GM10248 (cell line): ENCODE measurements at regions not wholly inside any gene's neighbourhood (a gene's known extent, or its start where the extent isn't known, plus 50 kb on each side); places are given as distances from the start of the nearest gene placed in this dataset.
"Not testable (repeated sequence)": the region's sequence is repeated elsewhere in the genome, so short reads cannot be mapped to it uniquely, and the experiment has no call there.

Source experiments
- CTCF ChIA-PET: fragments of 300-600 bp; sonication (Branson Sonifier 250); formaldehyde crosslinking; extraction: SDS; loops from one replicate; lab custom pipeline; 2021; ENCODE audit warnings: antibody characterized with exemption; lab: Yijun Ruan, JAX
- POLR2A ChIA-PET: fragments of 350-650 bp; sonication (Branson Sonifier 250); formaldehyde crosslinking; extraction: SDS; loops from one replicate; lab custom pipeline; 2020; ENCODE audit warnings: antibody characterized with exemption; lab: Yijun Ruan, JAX
- DNase-seq: peaks from one replicate; pipeline ENCODE4 v3.0.0; 2012; ENCODE audit errors: extremely low spot score
- TF ChIP-seq, protein P1 (sequence below): IDR thresholded peaks from 2 replicates; pipeline ENCODE4 v1.5.1; 2012; ENCODE audit warnings: mild to moderate bottlenecking, low read depth; ENCODE audit errors: extremely low read depth, missing control alignments, control extremely low read depth

DNA sequence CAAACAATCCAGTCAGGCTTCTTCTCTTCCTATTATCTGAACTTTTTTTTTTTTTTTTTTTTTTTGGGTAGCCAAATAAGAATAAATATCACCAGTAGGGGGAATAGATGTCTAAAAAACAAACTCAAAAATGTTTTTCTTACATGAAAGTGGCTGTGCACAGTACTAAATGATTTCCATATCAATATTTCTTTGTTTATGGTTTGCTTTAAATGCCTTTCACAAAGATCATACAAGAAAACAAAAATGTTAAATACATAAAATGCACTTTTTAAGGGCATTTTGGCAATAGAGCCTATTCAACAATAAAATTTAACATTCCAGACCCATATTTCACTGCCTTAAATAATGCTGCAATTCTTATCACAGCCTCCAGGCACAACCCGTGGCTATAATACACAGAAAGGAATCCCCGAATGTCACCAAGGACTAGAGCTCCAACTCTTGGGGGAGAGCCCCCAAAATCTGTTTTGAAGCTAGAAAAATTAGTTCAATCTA is 91.1 kb upstream of the TBCA start:
- TF ChIP-seq, protein P1, sequence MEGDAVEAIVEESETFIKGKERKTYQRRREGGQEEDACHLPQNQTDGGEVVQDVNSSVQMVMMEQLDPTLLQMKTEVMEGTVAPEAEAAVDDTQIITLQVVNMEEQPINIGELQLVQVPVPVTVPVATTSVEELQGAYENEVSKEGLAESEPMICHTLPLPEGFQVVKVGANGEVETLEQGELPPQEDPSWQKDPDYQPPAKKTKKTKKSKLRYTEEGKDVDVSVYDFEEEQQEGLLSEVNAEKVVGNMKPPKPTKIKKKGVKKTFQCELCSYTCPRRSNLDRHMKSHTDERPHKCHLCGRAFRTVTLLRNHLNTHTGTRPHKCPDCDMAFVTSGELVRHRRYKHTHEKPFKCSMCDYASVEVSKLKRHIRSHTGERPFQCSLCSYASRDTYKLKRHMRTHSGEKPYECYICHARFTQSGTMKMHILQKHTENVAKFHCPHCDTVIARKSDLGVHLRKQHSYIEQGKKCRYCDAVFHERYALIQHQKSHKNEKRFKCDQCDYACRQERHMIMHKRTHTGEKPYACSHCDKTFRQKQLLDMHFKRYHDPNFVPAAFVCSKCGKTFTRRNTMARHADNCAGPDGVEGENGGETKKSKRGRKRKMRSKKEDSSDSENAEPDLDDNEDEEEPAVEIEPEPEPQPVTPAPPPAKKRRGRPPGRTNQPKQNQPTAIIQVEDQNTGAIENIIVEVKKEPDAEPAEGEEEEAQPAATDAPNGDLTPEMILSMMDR: no peak
- ChIA-PET CTCF (interaction anchor here (1.4 kb wide), 1 partner anchor 140 kb away, joined by 3 read pairs; no protein-coding TSS in a partner anchor), POLR2A (no interaction called here)
- DNase-seq: no peak

DNA sequence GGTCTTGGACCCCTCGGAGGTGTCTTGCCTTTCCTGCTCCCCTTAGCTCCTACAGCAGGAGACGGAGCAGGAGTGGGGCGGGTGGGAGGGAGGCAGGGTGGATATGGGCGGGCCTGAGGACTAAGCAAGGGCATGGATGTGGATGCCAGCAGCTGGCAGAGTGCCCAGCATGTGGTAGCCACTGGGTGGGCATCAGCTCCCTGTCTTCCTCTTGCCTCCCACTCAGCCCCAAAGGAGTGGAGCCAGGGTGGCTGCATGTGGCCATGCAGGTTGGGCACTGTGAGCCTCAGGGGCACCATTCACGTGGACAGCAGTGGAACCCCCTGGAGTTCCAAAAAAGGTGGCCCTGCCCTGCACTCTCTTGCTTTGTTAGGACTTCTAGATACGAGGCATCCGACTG is 90.1 kb upstream of the TBCA start:
- TF ChIP-seq, protein P1: no peak
- CTCF ChIA-PET: no interaction called here
- POLR2A ChIA-PET: no interaction called here
- DNase-seq: no peak

GRCh38 chr5:77864997-77865396 is 88.9 kb upstream of the TBCA start:
- ChIA-PET POLR2A (no interaction called here), CTCF (no interaction called here)
- DNase-seq: no peak
- TF ChIP-seq, protein P1: no peak

DNA sequence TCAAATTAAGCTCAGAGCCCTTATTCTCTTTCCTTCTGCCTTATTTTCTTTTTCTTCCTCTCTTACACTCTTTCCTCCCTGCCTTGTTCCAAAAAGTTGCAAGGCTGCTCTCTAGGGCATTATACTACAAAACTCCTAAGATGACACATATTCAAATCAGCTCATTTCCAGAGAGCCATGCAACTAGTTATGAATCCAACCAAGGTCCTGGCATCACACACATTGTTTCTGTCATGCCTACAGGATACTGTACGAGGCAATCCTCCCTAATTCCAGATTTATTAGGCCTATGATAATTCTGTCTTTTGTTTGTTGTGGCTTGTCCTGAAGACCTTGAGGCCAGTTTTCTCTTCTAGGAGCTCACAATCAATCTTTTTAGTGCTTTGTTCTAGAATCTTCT is 87.0 kb upstream of the TBCA start:
- DNase-seq: no peak
- CTCF ChIA-PET: interaction anchor here (0.7 to 2.4 kb wide), 7 partner anchors 10 to 217 kb away, joined by 3 to 8 read pairs (median 3); no protein-coding TSS in a partner anchor
- POLR2A ChIA-PET: no interaction called here
- TF ChIP-seq, protein P1: no peak

GRCh38 chr5:77861576-77861975 is 85.4 kb upstream of the TBCA start:
- no peak for DNase-seq
- CTCF ChIA-PET: interaction anchor here (0.8 to 1.1 kb wide), 2 partner anchors 8 to 20 kb away, joined by 3 read pairs; no protein-coding TSS in a partner anchor
- TF ChIP-seq, protein P1: no peak
- POLR2A ChIA-PET: no interaction called here

DNA sequence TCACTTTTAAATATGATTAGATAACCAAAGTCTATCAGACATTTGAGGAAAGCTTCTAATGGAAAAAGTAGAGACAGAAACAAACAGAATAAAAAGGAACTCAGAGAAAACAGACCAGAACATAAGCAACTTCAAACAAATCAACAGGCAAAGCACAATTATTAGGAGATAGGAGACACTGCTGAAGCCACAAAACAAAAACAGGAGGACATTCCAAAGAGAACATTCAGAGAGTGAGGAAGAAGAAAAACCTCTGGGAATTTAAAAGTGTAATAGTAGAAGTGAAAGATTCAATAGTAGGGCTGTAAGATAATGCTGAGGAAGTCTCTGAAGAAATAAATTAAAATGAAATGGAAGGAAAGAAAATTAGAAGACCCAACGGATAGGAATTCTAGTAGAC is 83.2 kb upstream of the TBCA start:
- DNase-seq: no peak
- POLR2A ChIA-PET: no interaction called here
- CTCF ChIA-PET: interaction anchor here (1.6 kb wide), 1 partner anchor 9 kb away, joined by 4 read pairs; no protein-coding TSS in a partner anchor
- TF ChIP-seq, protein P1: no peak

- CTCF ChIA-PET: interaction anchor here (1.6 kb wide), 1 partner anchor 9 kb away, joined by 4 read pairs; no protein-coding TSS in a partner anchor
- DNase-seq, POLR2A ChIA-PET: not testable (repeated sequence)
Observed at GRCh38 chr5:77858678-77859077, 82.5 kb upstream of the TBCA start.
